K562 (cell line): ENCODE measurements at regions not wholly inside any gene's neighbourhood (a gene's known extent, or its start where the extent isn't known, plus 50 kb on each side); places are given as distances from the start of the nearest gene placed in this dataset.

Experiments used
- CREM ChIP-seq: IDR thresholded peaks from 2 replicates; pipeline ENCODE4 v1.6.1; 2014; ENCODE audit warnings: antibody characterized with exemption, low read depth
- ETV6 ChIP-seq, 3 experiments: fragments of 150-350 bp in 1 of 3; sonication (generic) in 1 of 3; formaldehyde crosslinking in 1 of 3; IDR thresholded peaks; 2 replicates each; pipeline versions ENCODE4 v1.6.1 to v1.8.0; 2014 to 2022; ENCODE audit warnings: borderline replicate concordance in 2 of 3, low read depth in 2 of 3, antibody characterized with exemption in 1 of 3, low read length in 1 of 3, mild to moderate bottlenecking in 1 of 3, missing genetic modification reagents in 1 of 3
- MAFK ChIP-seq: IDR thresholded peaks from 2 replicates; pipeline ENCODE4 v1.6.1; 2011; ENCODE audit warnings: low read length, improper control_type of control experiment
- TAF1 ChIP-seq: IDR thresholded peaks from 2 replicates; pipeline ENCODE4 v1.6.1; 2011; ENCODE audit warnings: mild to moderate bottlenecking, low read length, moderate library complexity; ENCODE audit not compliant: insufficient read depth, control insufficient read depth, severe bottlenecking; ENCODE audit errors: extremely low read depth
- TEAD4 ChIP-seq, 2 experiments: sonication (generic) in 1 of 2; formaldehyde crosslinking in 1 of 2; IDR thresholded peaks; 2 replicates each; pipeline versions ENCODE4 v1.6.1 to v1.8.0; 2012 to 2022; ENCODE audit warnings: borderline replicate concordance in 1 of 2, inconsistent platforms in 1 of 2, low read length in 1 of 2, mild to moderate bottlenecking in 1 of 2, missing genetic modification reagents in 1 of 2
- ZNF324 ChIP-seq: fragments of 250-450 bp; sonication (Bioruptor Pico); IDR thresholded peaks from 2 replicates; pipeline ENCODE4 v1.4.0; 2020; ENCODE audit warnings: mild to moderate bottlenecking
- ZNF511 ChIP-seq: sonication (generic); formaldehyde crosslinking; IDR thresholded peaks from 2 replicates; pipeline ENCODE4 v1.8.0; 2022; ENCODE audit warnings: mild to moderate bottlenecking, missing genetic modification reagents
- ZNF57 ChIP-seq: fragments of 450-650 bp; formaldehyde crosslinking; IDR thresholded peaks from 2 replicates; pipeline ENCODE4 v1.4.0; 2020; ENCODE audit warnings: mild to moderate bottlenecking, moderate library complexity
- ZNF707 ChIP-seq: fragments of 250-450 bp; sonication (Bioruptor Pico); conservative IDR thresholded peaks from 2 replicates; pipeline ENCODE4 v1.8.0; 2022; ENCODE audit warnings: inconsistent platforms, mild to moderate bottlenecking, moderate library complexity
- ZNF778 ChIP-seq: fragments of 450-650 bp; formaldehyde crosslinking; IDR thresholded peaks from 2 replicates; pipeline ENCODE4 v1.4.0; 2020; ENCODE audit warnings: mild to moderate bottlenecking, moderate library complexity
- TF ChIP-seq, protein P1 (sequence below), 3 experiments: IDR thresholded peaks in 2 of 3; conservative IDR thresholded peaks in 1 of 3; 2 replicates each; pipeline ENCODE4 v1.5.1; 2011 to 2012; ENCODE audit warnings: low read length in 3 of 3, mild to moderate bottlenecking in 3 of 3, control low read depth in 2 of 3, improper control_type of control experiment in 1 of 3, inconsistent platforms in 1 of 3, low read depth in 1 of 3, mixed read lengths in 1 of 3, moderate library complexity in 1 of 3; ENCODE audit not compliant: insufficient read depth in 2 of 3

GRCh38 chr18:33812186-33812585 is 234.2 kb downstream of the ASXL3 start:
- TF ChIP-seq ZNF324 (no peak), ETV6 (IDR thresholded peaks at IDR 0.05; ENCODE audit: borderline replicate concordance in 1 of 2, low read depth in 2 of 2, low read length in 1 of 2) (no peak), ETV6 (CRISPR knock-in tag; IDR thresholded peaks at IDR 0.05; ENCODE audit: borderline replicate concordance) (no peak), CREM (no peak), TEAD4 (IDR thresholded peaks at IDR 0.05; ENCODE audit: low read length) (no peak), TEAD4 (CRISPR knock-in tag; IDR thresholded peaks at IDR 0.05; ENCODE audit: borderline replicate concordance) (no peak), TAF1 (no peak), MAFK (no peak), ZNF57 (no peak), ZNF778 (CRISPR knock-in tag) (no peak), ZNF707 (no peak), ZNF511 (CRISPR knock-in tag) (no peak)
- TF ChIP-seq, protein P1, sequence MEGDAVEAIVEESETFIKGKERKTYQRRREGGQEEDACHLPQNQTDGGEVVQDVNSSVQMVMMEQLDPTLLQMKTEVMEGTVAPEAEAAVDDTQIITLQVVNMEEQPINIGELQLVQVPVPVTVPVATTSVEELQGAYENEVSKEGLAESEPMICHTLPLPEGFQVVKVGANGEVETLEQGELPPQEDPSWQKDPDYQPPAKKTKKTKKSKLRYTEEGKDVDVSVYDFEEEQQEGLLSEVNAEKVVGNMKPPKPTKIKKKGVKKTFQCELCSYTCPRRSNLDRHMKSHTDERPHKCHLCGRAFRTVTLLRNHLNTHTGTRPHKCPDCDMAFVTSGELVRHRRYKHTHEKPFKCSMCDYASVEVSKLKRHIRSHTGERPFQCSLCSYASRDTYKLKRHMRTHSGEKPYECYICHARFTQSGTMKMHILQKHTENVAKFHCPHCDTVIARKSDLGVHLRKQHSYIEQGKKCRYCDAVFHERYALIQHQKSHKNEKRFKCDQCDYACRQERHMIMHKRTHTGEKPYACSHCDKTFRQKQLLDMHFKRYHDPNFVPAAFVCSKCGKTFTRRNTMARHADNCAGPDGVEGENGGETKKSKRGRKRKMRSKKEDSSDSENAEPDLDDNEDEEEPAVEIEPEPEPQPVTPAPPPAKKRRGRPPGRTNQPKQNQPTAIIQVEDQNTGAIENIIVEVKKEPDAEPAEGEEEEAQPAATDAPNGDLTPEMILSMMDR (IDR thresholded peaks at IDR 0.05 in 2 of 3, conservative IDR thresholded peaks at IDR 0.05 in 1 of 3; ENCODE audit: insufficient read depth in 2 of 3, low read depth in 1 of 3, low read length in 3 of 3): no peak
